Mesendoderm (in vitro differentiated cells): ENCODE measurements at regions not wholly inside any gene's neighbourhood (a gene's known extent, or its start where the extent isn't known, plus 50 kb on each side); places are given as distances from the start of the nearest gene placed in this dataset.
A peak's percentile ranks its signal among the peaks of the same experiment; 100 is the strongest.

Experiments used
- DNase-seq: peaks from one replicate; pipeline ENCODE4 v3.0.0; 2013
- H2AK5ac ChIP-seq: 2 replicates; pipeline ENCODE4 v1.6.1; 2013; ENCODE audit warnings: low read length, inconsistent platforms
- H2BK120ac ChIP-seq: 2 replicates; pipeline ENCODE4 v1.6.1; 2013; ENCODE audit warnings: low read depth, mild to moderate bottlenecking, low read length, moderate library complexity, mixed read lengths
- H2BK15ac ChIP-seq: replicated peaks from 2 replicates; pipeline ENCODE4 v1.6.1; 2013; ENCODE audit warnings: low read depth, mild to moderate bottlenecking, moderate library complexity
- H2BK5ac ChIP-seq: 2 replicates; pipeline ENCODE4 v1.6.1; 2013; ENCODE audit warnings: low read length, inconsistent platforms
- H3K18ac ChIP-seq: 2 replicates; pipeline ENCODE4 v1.6.1; 2013; ENCODE audit warnings: mild to moderate bottlenecking, low read length, mixed read lengths
- H3K23ac ChIP-seq: one replicate; pipeline ENCODE4 v1.6.1; 2013; ENCODE audit warnings: low read length
- H3K27ac ChIP-seq: 2 replicates; pipeline ENCODE4 v1.5.1; 2013; ENCODE audit warnings: low read depth, mild to moderate bottlenecking, inconsistent platforms, low read length, moderate library complexity
- H3K27me3 ChIP-seq: 2 replicates; pipeline ENCODE4 v1.6.1; 2013; ENCODE audit warnings: low read length, control low read depth, mild to moderate bottlenecking, inconsistent platforms; ENCODE audit not compliant: insufficient read depth, poor library complexity
- H3K36me3 ChIP-seq: 2 replicates; pipeline ENCODE4 v1.6.1; 2013; ENCODE audit warnings: low read length, inconsistent platforms; ENCODE audit not compliant: control insufficient read depth, insufficient read depth
- H3K4ac ChIP-seq: one replicate; pipeline ENCODE4 v1.6.1; 2013; ENCODE audit warnings: low read depth, mild to moderate bottlenecking, low read length, moderate library complexity
- H3K4me1 ChIP-seq: 2 replicates; pipeline ENCODE4 v1.6.1; 2013; ENCODE audit warnings: low read depth, low read length, inconsistent platforms; ENCODE audit not compliant: control insufficient read depth
- H3K4me2 ChIP-seq: 2 replicates; pipeline ENCODE4 v1.6.1; 2013; ENCODE audit warnings: low read length
- H3K4me3 ChIP-seq: 2 replicates; pipeline ENCODE4 v1.5.1; 2013; ENCODE audit warnings: mild to moderate bottlenecking, low read length
- H3K56ac ChIP-seq: one replicate; pipeline ENCODE4 v1.6.1; 2013; ENCODE audit warnings: low read length
- H3K79me1 ChIP-seq: 2 replicates; pipeline ENCODE4 v1.6.1; 2013; ENCODE audit warnings: low read length, inconsistent platforms
- H3K79me2 ChIP-seq: 2 replicates; pipeline ENCODE4 v1.6.1; 2013; ENCODE audit warnings: mild to moderate bottlenecking, low read length; ENCODE audit not compliant: control insufficient read depth, insufficient read depth
- H3K9ac ChIP-seq: 2 replicates; pipeline ENCODE4 v1.6.1; 2013; ENCODE audit warnings: low read length, inconsistent platforms
- H4K5ac ChIP-seq: one replicate; pipeline ENCODE4 v1.6.1; 2013; ENCODE audit warnings: low read length
- H4K8ac ChIP-seq: one replicate; pipeline ENCODE4 v1.6.1; 2013; ENCODE audit warnings: low read depth, mild to moderate bottlenecking, control low read depth, low read length, moderate library complexity
- WGBS: extraction: QIAGEN DNeasy Blood & Tissue Kit; methylation state at CpG from one replicate; pipeline ENCODE4 v1.1.7; 2013; ENCODE audit warnings: low lambda C conversion rate, missing lambda C conversion rate; ENCODE audit not compliant: insufficient coverage; ENCODE audit errors: extremely low coverage; 5-methylcytosine and 5-hydroxymethylcytosine counted together

DNA sequence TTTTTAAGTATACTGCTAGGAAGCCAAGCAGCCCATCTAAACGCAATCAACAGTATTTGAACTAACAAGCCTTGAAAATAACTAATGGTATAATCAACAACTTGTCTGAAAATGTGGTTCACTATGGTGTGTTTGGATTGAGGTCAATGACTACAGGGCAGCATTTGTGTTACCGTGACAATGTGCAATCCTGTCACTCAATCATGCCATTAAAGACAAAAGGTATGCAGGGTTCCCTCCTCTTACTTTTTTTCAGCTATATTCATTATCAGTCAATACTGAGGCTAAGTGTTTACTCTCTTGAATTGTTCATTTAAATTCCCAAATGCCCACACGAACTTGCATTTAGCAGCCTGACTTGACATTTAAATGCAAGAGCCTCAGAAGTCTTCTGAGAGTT is 1099.3 kb upstream of the EPHA6 start:
- peak; percentile 4 for DNase-seq
- H3K27ac ChIP-seq = no peak overlapping the region
- no peaks in the 10 kb centered on the region for H3K4me1 ChIP-seq
- H3K18ac ChIP-seq = no peak overlapping the region
- H3K79me2 ChIP-seq = no peaks in the 10 kb centered on the region
- H2BK15ac ChIP-seq = no peak overlapping the region
- no peak overlapping the region for H2BK5ac ChIP-seq
- H3K4me3 ChIP-seq = no peak overlapping the region
- no peak overlapping the region for H4K8ac ChIP-seq
- H3K27me3 ChIP-seq = no peaks in the 10 kb centered on the region
- H3K79me1 ChIP-seq = no peaks in the 10 kb centered on the region
- H3K4me2 ChIP-seq = no peak overlapping the region
- H3K9ac ChIP-seq = no peak overlapping the region
- no peak overlapping the region for H3K23ac ChIP-seq
- no peaks in the 10 kb centered on the region for H3K36me3 ChIP-seq
- no peak overlapping the region for H3K4ac ChIP-seq
- no peak overlapping the region for H2AK5ac ChIP-seq
- no CpG with 5 or more reads among the region's 3 CpGs for WGBS
- H3K56ac ChIP-seq = no peak overlapping the region
- no peak overlapping the region for H2BK120ac ChIP-seq
- no peak overlapping the region for H4K5ac ChIP-seq

DNA sequence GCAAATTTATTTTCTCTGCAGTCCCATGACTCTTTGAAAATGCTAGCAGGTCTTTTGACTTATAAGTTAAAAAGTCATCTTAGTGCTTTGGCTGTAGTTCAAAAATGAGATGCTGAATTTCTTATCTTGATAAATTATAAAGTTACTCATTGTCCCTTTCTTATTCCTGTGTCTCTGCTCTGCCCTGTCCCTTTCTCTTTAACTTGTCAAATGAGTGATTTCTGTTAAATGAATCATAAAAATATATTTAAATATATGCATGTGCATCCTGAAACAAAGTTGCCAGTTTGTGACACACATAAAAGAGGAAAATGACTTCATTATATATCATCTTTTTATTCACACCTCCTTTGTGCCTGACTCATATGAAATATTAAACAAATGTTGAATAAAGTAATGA is 1097.3 kb upstream of the EPHA6 start:
- Histone ChIP-seq H3K9ac (no peak overlapping the region), H3K27ac (no peak overlapping the region), H3K56ac (no peak overlapping the region), H3K23ac (no peak overlapping the region), H2BK15ac (no peak overlapping the region), H4K5ac (no peak overlapping the region), H2BK120ac (no peak overlapping the region), H3K36me3 (no peaks in the 10 kb centered on the region), H3K79me2 (no peaks in the 10 kb centered on the region), H2AK5ac (no peak overlapping the region), H3K4me3 (no peak overlapping the region), H3K18ac (no peak overlapping the region), H2BK5ac (no peak overlapping the region), H3K4me1 (no peaks in the 10 kb centered on the region), H3K27me3 (no peaks in the 10 kb centered on the region), H3K4me2 (no peak overlapping the region), H3K79me1 (no peaks in the 10 kb centered on the region), H4K8ac (no peak overlapping the region), H3K4ac (no peak overlapping the region)
- no peak for DNase-seq

DNA sequence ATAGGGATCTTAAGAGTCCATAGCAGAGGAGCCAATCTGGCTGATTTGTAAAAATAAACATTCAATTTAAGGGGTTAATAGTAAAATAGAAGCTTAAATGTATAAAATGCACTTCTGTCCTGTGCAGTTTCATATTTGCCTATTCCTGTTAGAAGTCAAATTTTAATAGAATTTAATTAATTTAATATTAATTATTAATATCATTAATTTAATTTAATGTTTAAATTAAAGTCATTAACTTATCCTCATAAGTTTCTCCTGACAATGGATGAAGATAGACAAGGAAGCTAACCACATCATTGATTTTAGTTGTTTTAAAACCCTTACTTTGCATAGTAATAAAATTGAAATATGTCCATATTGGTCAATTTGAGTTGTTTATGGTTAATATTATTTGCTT is 1096.2 kb upstream of the EPHA6 start:
- Histone ChIP-seq H3K36me3 (no peaks in the 10 kb centered on the region), H3K79me1 (no peaks in the 10 kb centered on the region), H3K56ac (no peak overlapping the region), H3K9ac (no peak overlapping the region), H3K18ac (no peak overlapping the region), H2BK5ac (no peak overlapping the region), H3K4ac (no peak overlapping the region), H3K4me3 (no peak overlapping the region), H3K27me3 (no peaks in the 10 kb centered on the region), H3K79me2 (no peaks in the 10 kb centered on the region), H2AK5ac (no peak overlapping the region), H2BK15ac (no peak overlapping the region), H4K8ac (no peak overlapping the region), H4K5ac (no peak overlapping the region), H3K23ac (no peak overlapping the region), H3K27ac (no peak overlapping the region), H3K4me2 (no peak overlapping the region), H3K4me1 (no peaks in the 10 kb centered on the region), H2BK120ac (no peak overlapping the region)
- no peak for DNase-seq

DNA sequence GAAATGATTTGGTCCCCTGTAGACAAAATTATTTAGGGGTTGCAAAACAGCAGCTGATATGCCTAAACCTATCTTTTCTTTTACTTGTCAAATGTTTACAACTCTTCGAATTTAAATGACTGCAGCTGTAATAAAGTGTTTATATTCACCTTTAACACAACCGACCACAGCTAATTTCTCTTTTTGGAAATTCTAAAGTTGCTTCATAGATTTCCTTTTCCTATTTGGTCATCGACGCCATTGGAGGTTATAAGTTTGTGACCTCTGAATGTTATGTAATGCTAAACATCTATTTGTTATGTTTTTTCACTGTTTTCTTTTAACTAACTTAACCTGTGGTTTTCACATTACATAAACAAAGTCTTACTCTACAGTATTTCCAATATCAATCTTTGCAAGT is 1094.9 kb upstream of the EPHA6 start:
- no peak overlapping the region for H3K4me3 ChIP-seq
- H3K18ac ChIP-seq = no peak overlapping the region
- H3K4me2 ChIP-seq = no peak overlapping the region
- no peak overlapping the region for H2BK120ac ChIP-seq
- no peaks in the 10 kb centered on the region for H3K79me2 ChIP-seq
- H3K9ac ChIP-seq = no peak overlapping the region
- no peak overlapping the region for H2BK15ac ChIP-seq
- no peak overlapping the region for H2BK5ac ChIP-seq
- H3K27me3 ChIP-seq = no peaks in the 10 kb centered on the region
- no peak overlapping the region for H3K56ac ChIP-seq
- H3K23ac ChIP-seq = no peak overlapping the region
- no peak overlapping the region for H3K27ac ChIP-seq
- H3K4me1 ChIP-seq = no peaks in the 10 kb centered on the region
- H3K79me1 ChIP-seq = no peaks in the 10 kb centered on the region
- no peaks in the 10 kb centered on the region for H3K36me3 ChIP-seq
- H4K5ac ChIP-seq = no peak overlapping the region
- no CpG with 5 or more reads among the region's 4 CpGs for WGBS
- no peak overlapping the region for H3K4ac ChIP-seq
- H2AK5ac ChIP-seq = no peak overlapping the region
- H4K8ac ChIP-seq = no peak overlapping the region
- no peak for DNase-seq

DNA sequence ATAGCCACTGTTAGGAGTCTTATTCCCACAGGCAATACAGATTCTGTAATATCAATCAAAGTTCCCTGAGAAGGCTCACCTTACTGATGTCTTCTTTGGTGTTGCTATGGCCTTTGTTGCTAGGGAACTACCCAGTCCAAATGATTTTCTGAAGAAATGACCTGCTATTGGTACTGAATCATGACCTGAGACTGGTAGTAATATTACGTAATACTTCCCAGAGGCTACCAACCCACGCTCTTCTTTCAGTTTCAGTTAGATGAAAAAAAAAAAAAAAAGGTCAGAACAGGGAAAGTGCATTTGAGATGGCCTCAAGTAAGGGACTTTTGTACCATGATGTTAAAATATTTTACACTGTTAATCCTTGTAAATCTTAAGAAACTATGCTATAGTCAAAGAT is 1092.5 kb upstream of the EPHA6 start:
- no peak overlapping the region for H3K56ac ChIP-seq
- H3K9ac ChIP-seq = no peak overlapping the region
- no peaks in the 10 kb centered on the region for H3K4me1 ChIP-seq
- no peak overlapping the region for H3K23ac ChIP-seq
- H3K4me3 ChIP-seq = no peak overlapping the region
- no peaks in the 10 kb centered on the region for H3K36me3 ChIP-seq
- H3K18ac ChIP-seq = no peak overlapping the region
- H3K79me1 ChIP-seq = no peaks in the 10 kb centered on the region
- no peak overlapping the region for H2BK120ac ChIP-seq
- H4K8ac ChIP-seq = no peak overlapping the region
- H2BK5ac ChIP-seq = no peak overlapping the region
- H3K27ac ChIP-seq = no peak overlapping the region
- peak; percentile 5 for DNase-seq
- H2BK15ac ChIP-seq = no peak overlapping the region
- H3K4me2 ChIP-seq = no peak overlapping the region
- H3K27me3 ChIP-seq = no peaks in the 10 kb centered on the region
- H3K79me2 ChIP-seq = no peaks in the 10 kb centered on the region
- no peak overlapping the region for H2AK5ac ChIP-seq
- no CpG with 5 or more reads among the region's 2 CpGs for WGBS
- H4K5ac ChIP-seq = no peak overlapping the region
- H3K4ac ChIP-seq = no peak overlapping the region

DNA sequence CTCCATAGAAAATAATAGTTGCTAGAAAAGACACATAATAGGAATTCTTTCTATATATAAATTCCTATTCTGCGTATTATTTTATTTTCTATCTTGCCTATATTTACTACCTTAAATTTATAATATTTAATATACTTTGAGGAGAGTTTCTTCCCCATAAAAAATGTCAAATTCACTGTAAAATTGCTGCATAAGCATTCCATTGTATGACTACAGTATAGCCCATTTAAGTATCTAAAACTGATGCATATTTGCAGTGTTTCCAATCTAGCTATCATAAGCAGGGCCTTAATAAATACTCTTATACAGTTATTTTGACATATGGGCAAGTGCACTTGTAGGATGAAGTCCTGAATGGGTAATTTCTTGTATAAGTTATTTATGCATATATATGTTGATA is 1088.6 kb upstream of the EPHA6 start:
- Histone ChIP-seq H3K79me2 (no peaks in the 10 kb centered on the region), H3K18ac (no peak overlapping the region), H3K79me1 (no peaks in the 10 kb centered on the region), H3K56ac (no peak overlapping the region), H3K23ac (no peak overlapping the region), H3K27ac (no peak overlapping the region), H2AK5ac (no peak overlapping the region), H2BK120ac (no peak overlapping the region), H3K4ac (no peak overlapping the region), H3K27me3 (no peaks in the 10 kb centered on the region), H2BK5ac (no peak overlapping the region), H2BK15ac (no peak overlapping the region), H4K5ac (no peak overlapping the region), H4K8ac (no peak overlapping the region), H3K9ac (no peak overlapping the region), H3K36me3 (no peaks in the 10 kb centered on the region), H3K4me1 (no peaks in the 10 kb centered on the region), H3K4me2 (no peak overlapping the region), H3K4me3 (no peak overlapping the region)
- DNase-seq = no peak
- WGBS = no CpG with 5 or more reads among the region's 1 CpG
